HG02943 (cell line): ENCODE measurements at regions not wholly inside any gene's neighbourhood (a gene's known extent, or its start where the extent isn't known, plus 50 kb on each side); places are given as distances from the start of the nearest gene placed in this dataset.
"Not testable (repeated sequence)": the region's sequence is repeated elsewhere in the genome, so short reads cannot be mapped to it uniquely, and the experiment has no call there.

Experiments used
- ATAC-seq: cut with Tn5 transposase; IDR thresholded peaks from one replicate; pipeline ENCODE4 v1.9.1; 2021; ENCODE audit warnings: mild to moderate bottlenecking, low read depth, moderate library complexity; ENCODE audit not compliant: unreplicated experiment

GRCh38 chr4:171390626-171391025 lies 422.6 kb upstream of the GALNTL6 start:
- ATAC-seq: no peak

- ATAC-seq: no peak
These were observed 434.9 kb upstream of the GALNTL6 start for GRCh38 chr4:171378323-171378722.

- no peak for ATAC-seq
These were observed 436.5 kb upstream of the GALNTL6 start for GRCh38 chr4:171376724-171377123.

- no peak for ATAC-seq
These were observed 459.7 kb upstream of the GALNTL6 start for GRCh38 chr4:171353535-171353934.

- no peak for ATAC-seq
These were observed 465.1 kb upstream of the GALNTL6 start for GRCh38 chr4:171348090-171348489.

- no peak for ATAC-seq
These were observed 470.6 kb upstream of the GALNTL6 start for GRCh38 chr4:171342646-171343045.

GRCh38 chr4:171340258-171340657 lies 472.9 kb upstream of the GALNTL6 start:
- ATAC-seq: no peak

GRCh38 chr4:171334549-171334948 lies 478.7 kb upstream of the GALNTL6 start:
- no peak for ATAC-seq

- no peak for ATAC-seq
These were observed 504.5 kb upstream of the GALNTL6 start for GRCh38 chr4:171308661-171309060.

- ATAC-seq: not testable (repeated sequence)
These were observed 515.0 kb upstream of the GALNTL6 start for GRCh38 chr4:171298048-171298718.

- ATAC-seq: no peak
These were observed 524.3 kb upstream of the GALNTL6 start for GRCh38 chr4:171288816-171289432.

GRCh38 chr4:171281359-171281758 lies 531.8 kb upstream of the GALNTL6 start:
- no peak for ATAC-seq

- ATAC-seq: no peak
These were observed 534.1 kb upstream of the GALNTL6 start for GRCh38 chr4:171279131-171279530.

- ATAC-seq: no peak
These were observed 546.5 kb upstream of the GALNTL6 start for GRCh38 chr4:171266671-171267070.

GRCh38 chr4:171265190-171265818 lies 547.9 kb upstream of the GALNTL6 start:
- no peak for ATAC-seq

- ATAC-seq: no peak
These were observed 557.0 kb upstream of the GALNTL6 start for GRCh38 chr4:171256223-171256622.

- no peak for ATAC-seq
These were observed 566.3 kb upstream of the GALNTL6 start for GRCh38 chr4:171246948-171247347.

GRCh38 chr4:171242831-171243230 lies 570.4 kb upstream of the GALNTL6 start:
- ATAC-seq: no peak

- ATAC-seq: no peak
These were observed 574.0 kb upstream of the GALNTL6 start for GRCh38 chr4:171239196-171239595.

- ATAC-seq: no peak
These were observed 577.7 kb upstream of the GALNTL6 start for GRCh38 chr4:171235521-171235920.

- ATAC-seq: not testable (repeated sequence)
These were observed 583.9 kb upstream of the GALNTL6 start for GRCh38 chr4:171229354-171229753.

GRCh38 chr4:171221181-171221580 lies 592.0 kb upstream of the GALNTL6 start:
- ATAC-seq: no peak
